SH-SY5Y (cell line): ENCODE measurements at regions not wholly inside any gene's neighbourhood (a gene's known extent, or its start where the extent isn't known, plus 50 kb on each side); places are given as distances from the start of the nearest gene placed in this dataset.

Source experiments
- GATA2 ChIP-seq: IDR thresholded peaks from 2 replicates; pipeline ENCODE4 v1.6.1; 2011; ENCODE audit warnings: mild to moderate bottlenecking, low read depth, low read length
- GATA3 ChIP-seq: IDR thresholded peaks from 2 replicates; pipeline ENCODE4 v1.6.1; 2011; ENCODE audit warnings: low read depth, mild to moderate bottlenecking, low read length, moderate library complexity

GRCh38 chr6:119430805-119431204, 81.2 kb upstream of the MAN1A1 start:
- TF ChIP-seq GATA2 (no peak), GATA3 (no peak)
